IMR-90 (cell line): ENCODE measurements at regions not wholly inside any gene's neighbourhood (a gene's known extent, or its start where the extent isn't known, plus 50 kb on each side); places are given as distances from the start of the nearest gene placed in this dataset.
"Not testable (repeated sequence)": the region's sequence is repeated elsewhere in the genome, so short reads cannot be mapped to it uniquely, and the experiment has no call there.

Source experiments
- ATAC-seq: fragments of 200-7000 bp; cut with Tn5 transposase; 2 replicates; pipeline ENCODE4 v1.9.1; 2020; ENCODE audit warnings: low read depth, mild to moderate bottlenecking, moderate library complexity
- BruUV-seq: library from RNA; stranded (reverse); fragments of 400-500 nt; replicated peaks from 2 replicates; lab custom pipeline; 2021; lab: Mats Ljungman, UMichigan
- CTCF ChIA-PET: fragments of 300-600 bp; formaldehyde crosslinking; extraction: SDS; loops from one replicate; lab custom pipeline; 2021; ENCODE audit warnings: antibody characterized with exemption; lab: Yijun Ruan, JAX
- POLR2A ChIA-PET: fragments of 300-600 bp; sonication (Branson Sonifier 250); formaldehyde crosslinking; loops from one replicate; lab custom pipeline; 2022; ENCODE audit warnings: antibody characterized with exemption; ENCODE audit not compliant: unreplicated experiment; lab: Charles Lee
- DNase-seq: peaks from one replicate; pipeline ENCODE4 v3.0.0; 2013
- H2AFZ ChIP-seq: replicated peaks from 2 replicates; pipeline ENCODE3; 2013; ENCODE audit warnings: low read length, mild to moderate bottlenecking; ENCODE audit not compliant: poor library complexity
- H2AK5ac ChIP-seq: 2 replicates; pipeline ENCODE4 v1.6.1; 2013; ENCODE audit warnings: low read depth, low read length, inconsistent platforms
- H2AK9ac ChIP-seq: replicated peaks from 2 replicates; pipeline ENCODE3; 2013; ENCODE audit warnings: mild to moderate bottlenecking, low read depth, low read length, moderate library complexity; ENCODE audit not compliant: poor library complexity
- H2BK120ac ChIP-seq: 2 replicates; pipeline ENCODE4 v1.6.1; 2013; ENCODE audit warnings: low read depth, low read length, inconsistent platforms
- H2BK15ac ChIP-seq: 3 replicates; pipeline ENCODE4 v1.6.1; 2013; ENCODE audit warnings: low read depth, low read length, inconsistent platforms
- H2BK20ac ChIP-seq: 2 replicates; pipeline ENCODE4 v1.6.1; 2013; ENCODE audit warnings: low read depth, mild to moderate bottlenecking, inconsistent platforms, low read length, moderate library complexity
- H2BK5ac ChIP-seq: 2 replicates; pipeline ENCODE4 v1.6.1; 2013; ENCODE audit warnings: mild to moderate bottlenecking, low read depth, low read length, inconsistent platforms; ENCODE audit not compliant: poor library complexity, severe bottlenecking
- H3K14ac ChIP-seq: replicated peaks from 2 replicates; pipeline ENCODE4 v1.6.1; 2013; ENCODE audit warnings: low read depth, low read length, inconsistent platforms
- H3K18ac ChIP-seq: 2 replicates; pipeline ENCODE4 v1.6.1; 2013; ENCODE audit warnings: low read depth, low read length, control low read depth
- H3K23ac ChIP-seq: 2 replicates; pipeline ENCODE4 v1.6.1; 2013; ENCODE audit warnings: low read depth, low read length, inconsistent platforms
- H3K27ac ChIP-seq: 2 replicates; pipeline ENCODE4 v1.5.1; 2013; ENCODE audit warnings: mild to moderate bottlenecking, control low read depth, low read length; ENCODE audit not compliant: insufficient read depth
- H3K27me3 ChIP-seq: 2 replicates; pipeline ENCODE4 v1.6.1; 2013; ENCODE audit warnings: low read length; ENCODE audit not compliant: control insufficient read depth, insufficient read depth
- H3K36me3 ChIP-seq: 2 replicates; pipeline ENCODE4 v1.6.1; 2013; ENCODE audit warnings: low read length, mixed read lengths; ENCODE audit not compliant: control insufficient read depth, insufficient read depth
- H3K4ac ChIP-seq: 2 replicates; pipeline ENCODE4 v1.6.1; 2013; ENCODE audit warnings: low read depth, low read length, inconsistent platforms
- H3K4me1 ChIP-seq: 2 replicates; pipeline ENCODE4 v1.6.1; 2013; ENCODE audit warnings: low read length, mixed read lengths; ENCODE audit not compliant: control insufficient read depth, insufficient read depth
- H3K4me2 ChIP-seq: 2 replicates; pipeline ENCODE4 v1.6.1; 2013; ENCODE audit warnings: low read depth, mild to moderate bottlenecking, control low read depth, low read length, moderate library complexity
- H3K4me3 ChIP-seq: 2 replicates; pipeline ENCODE4 v1.5.1; 2013; ENCODE audit warnings: low read depth, mild to moderate bottlenecking, control low read depth, low read length, moderate library complexity; ENCODE audit not compliant: insufficient read depth
- H3K56ac ChIP-seq: 2 replicates; pipeline ENCODE4 v1.6.1; 2013; ENCODE audit warnings: low read length, inconsistent platforms; ENCODE audit not compliant: insufficient read depth; ENCODE audit errors: extremely low read depth
- H3K79me1 ChIP-seq, 2 experiments: 2 replicates each; pipeline ENCODE4 v1.6.1; 2013; ENCODE audit warnings: low read length in 2 of 2, inconsistent platforms in 1 of 2, low read depth in 1 of 2
- H3K9ac ChIP-seq: 2 replicates; pipeline ENCODE4 v1.6.1; 2013; ENCODE audit warnings: low read depth, low read length, control low read depth
- H3K9me1 ChIP-seq: 2 replicates; pipeline ENCODE4 v1.6.1; 2013; ENCODE audit warnings: low read length, inconsistent platforms; ENCODE audit not compliant: insufficient read depth
- H3K9me3 ChIP-seq: 2 replicates; pipeline ENCODE4 v1.6.1; 2013; ENCODE audit warnings: low read length; ENCODE audit not compliant: control insufficient read depth, insufficient read depth
- H4K20me1 ChIP-seq: 2 replicates; pipeline ENCODE4 v1.6.1; 2013; ENCODE audit warnings: low read length, inconsistent platforms; ENCODE audit not compliant: insufficient read depth
- H4K5ac ChIP-seq: 2 replicates; pipeline ENCODE4 v1.6.1; 2013; ENCODE audit warnings: mild to moderate bottlenecking, low read depth, low read length, control low read depth
- H4K8ac ChIP-seq, 2 experiments: 2 replicates each; pipeline ENCODE4 v1.6.1; 2013; ENCODE audit warnings: low read depth in 2 of 2, low read length in 2 of 2, control low read depth in 1 of 2, inconsistent platforms in 1 of 2
- H4K91ac ChIP-seq: 2 replicates; pipeline ENCODE4 v1.6.1; 2013; ENCODE audit warnings: low read depth, low read length, inconsistent platforms; ENCODE audit not compliant: insufficient read depth
- WGBS, 2 experiments: methylation state at CpG; one replicate each; pipeline versions ENCODE4 v1.1.5 to v1.1.7; 2013; ENCODE audit warnings: missing lambda C conversion rate in 2 of 2; ENCODE audit not compliant: insufficient read length in 1 of 2; ENCODE audit errors: extremely low coverage in 2 of 2; 5-methylcytosine and 5-hydroxymethylcytosine counted together
- dilution Hi-C: fragments of 300-500 bp; cut with HindIII; formaldehyde crosslinking; loops from one replicate; pipeline ENCODE4 v1.14.3; 2018; ENCODE audit warnings: low sequenced_read_pairs; ENCODE audit not compliant: unreplicated experiment
- in situ Hi-C: fragments of 300-500 bp; cut with MboI; formaldehyde crosslinking; loops from 3 replicates; pipeline ENCODE4 v1.14.3; 2019; ENCODE audit warnings: low sequenced_read_pairs, inconsistent platforms, mixed read lengths
- intact Hi-C: fragments of 100-400 bp; cut with micrococcal nuclease; formaldehyde crosslinking; loops from 2 replicates; pipeline ENCODE4 v1.10.0; 2022

- H3K9me3 ChIP-seq, result peaks cover 17% of the 10 kb centered on the region
- H3K4me2 ChIP-seq, H3K79me1 ChIP-seq, H3K4me1 ChIP-seq, H3K36me3 ChIP-seq, intact Hi-C loops, H2BK120ac ChIP-seq, dilution Hi-C loops, ATAC-seq, H3K9ac ChIP-seq, POLR2A ChIA-PET, H4K20me1 ChIP-seq, H3K9me1 ChIP-seq, H3K23ac ChIP-seq, BruUV-seq, H2AFZ ChIP-seq, H2AK9ac ChIP-seq, in situ Hi-C loops, H3K27me3 ChIP-seq, H3K56ac ChIP-seq, H3K27ac ChIP-seq, H3K4me3 ChIP-seq, DNase-seq, H2AK5ac ChIP-seq, H4K91ac ChIP-seq, H4K8ac ChIP-seq, H2BK20ac ChIP-seq, H4K5ac ChIP-seq, H2BK5ac ChIP-seq, H2BK15ac ChIP-seq, H3K14ac ChIP-seq, CTCF ChIA-PET, H3K4ac ChIP-seq, H3K18ac ChIP-seq: not testable (repeated sequence)
- WGBS, 2 experiments, result no CpG with 5 or more reads among the region's 4 CpGs
Measured at GRCh38 chr6:4471515-4471914, 304.7 kb upstream of the CDYL start.
